Mononuclear cell (primary cell): ENCODE measurements at regions not wholly inside any gene's neighbourhood (a gene's known extent, or its start where the extent isn't known, plus 50 kb on each side); places are given as distances from the start of the nearest gene placed in this dataset.
"Not testable (repeated sequence)": the region's sequence is repeated elsewhere in the genome, so short reads cannot be mapped to it uniquely, and the experiment has no call there.

Experiments used
- H3K27me3 ChIP-seq: 2 replicates; pipeline ENCODE4 v1.6.0; 2011; ENCODE audit warnings: low read length, control low read depth; ENCODE audit not compliant: insufficient read depth
- H3K4me1 ChIP-seq: 2 replicates; pipeline ENCODE4 v1.5.1; 2011; ENCODE audit warnings: mild to moderate bottlenecking, low read length, control low read depth; ENCODE audit not compliant: insufficient read depth
- H3K4me3 ChIP-seq: 2 replicates; pipeline ENCODE4 v1.5.1; 2011; ENCODE audit warnings: mild to moderate bottlenecking, low read length, moderate library complexity
- H3K9me3 ChIP-seq: 2 replicates; pipeline ENCODE4 v1.5.1; 2011; ENCODE audit warnings: low read depth, mild to moderate bottlenecking, control low read depth, low read length

- no peak overlapping the region for H3K4me3 ChIP-seq
- no peaks in the 10 kb centered on the region for H3K9me3 ChIP-seq
- H3K27me3 ChIP-seq = no peaks in the 10 kb centered on the region
- H3K4me1 ChIP-seq = no peaks in the 10 kb centered on the region
These were observed 1744.3 kb upstream of the PIK3C3 start for GRCh38 chr18:40210696-40211095.

GRCh38 chr18:40208958-40209357, 1746.1 kb upstream of the PIK3C3 start:
- no peaks in the 10 kb centered on the region for H3K27me3 ChIP-seq
- no peaks in the 10 kb centered on the region for H3K9me3 ChIP-seq
- no peak overlapping the region for H3K4me3 ChIP-seq
- no peaks in the 10 kb centered on the region for H3K4me1 ChIP-seq

- no peaks in the 10 kb centered on the region for H3K4me1 ChIP-seq
- H3K4me3 ChIP-seq = no peak overlapping the region
- H3K27me3 ChIP-seq = no peaks in the 10 kb centered on the region
- H3K9me3 ChIP-seq = no peaks in the 10 kb centered on the region
These were observed 1757.3 kb upstream of the PIK3C3 start for GRCh38 chr18:40197711-40198110.

GRCh38 chr18:40186677-40187076, 1768.4 kb upstream of the PIK3C3 start:
- H3K27me3 ChIP-seq = no peaks in the 10 kb centered on the region
- no peaks in the 10 kb centered on the region for H3K4me1 ChIP-seq
- no peak overlapping the region for H3K4me3 ChIP-seq
- H3K9me3 ChIP-seq = no peaks in the 10 kb centered on the region

GRCh38 chr18:40179729-40180461, 1775.1 kb upstream of the PIK3C3 start:
- no peaks in the 10 kb centered on the region for H3K4me1 ChIP-seq
- H3K27me3 ChIP-seq = no peaks in the 10 kb centered on the region
- H3K9me3 ChIP-seq = no peaks in the 10 kb centered on the region
- no peak overlapping the region for H3K4me3 ChIP-seq

- Histone ChIP-seq H3K27me3 (no peaks in the 10 kb centered on the region), H3K9me3 (no peaks in the 10 kb centered on the region), H3K4me3 (no peak overlapping the region), H3K4me1 (no peaks in the 10 kb centered on the region)
These were observed 1787.0 kb upstream of the PIK3C3 start for GRCh38 chr18:40168026-40168425.

- Histone ChIP-seq H3K27me3 (no peaks in the 10 kb centered on the region), H3K4me1 (no peaks in the 10 kb centered on the region)
These were observed 1791.8 kb upstream of the PIK3C3 start for GRCh38 chr18:40163254-40163653.

GRCh38 chr18:40160361-40160760, 1794.7 kb upstream of the PIK3C3 start:
- Histone ChIP-seq H3K9me3 (no peaks in the 10 kb centered on the region), H3K4me3 (no peak overlapping the region), H3K4me1 (no peaks in the 10 kb centered on the region), H3K27me3 (no peaks in the 10 kb centered on the region)

More at GRCh38 chr18:40163254-40163653, 1791.8 kb upstream of the PIK3C3 start:
- no peaks in the 10 kb centered on the region for H3K9me3 ChIP-seq
- H3K4me3 ChIP-seq = no peak overlapping the region

GRCh38 chr18:40159141-40160017, 1795.7 kb upstream of the PIK3C3 start:
- H3K4me1 ChIP-seq = no peaks in the 10 kb centered on the region
- H3K27me3 ChIP-seq = no peaks in the 10 kb centered on the region
- no peak overlapping the region for H3K4me3 ChIP-seq
- H3K9me3 ChIP-seq = no peaks in the 10 kb centered on the region

- Histone ChIP-seq H3K27me3 (no peaks in the 10 kb centered on the region), H3K9me3 (no peaks in the 10 kb centered on the region), H3K4me3 (no peak overlapping the region), H3K4me1 (no peaks in the 10 kb centered on the region)
These were observed 1797.9 kb upstream of the PIK3C3 start for GRCh38 chr18:40157120-40157519.

GRCh38 chr18:40152859-40153258, 1802.2 kb upstream of the PIK3C3 start:
- Histone ChIP-seq H3K9me3 (no peaks in the 10 kb centered on the region), H3K4me1 (no peaks in the 10 kb centered on the region), H3K4me3 (no peak overlapping the region), H3K27me3 (no peaks in the 10 kb centered on the region)

- Histone ChIP-seq H3K4me3 (no peak overlapping the region), H3K9me3 (peaks cover 6% of the 10 kb centered on the region), H3K27me3 (no peaks in the 10 kb centered on the region), H3K4me1 (no peaks in the 10 kb centered on the region)
These were observed 1806.1 kb upstream of the PIK3C3 start for GRCh38 chr18:40148960-40149359.

- no peak overlapping the region for H3K4me3 ChIP-seq
- H3K4me1 ChIP-seq = no peaks in the 10 kb centered on the region
- H3K27me3 ChIP-seq = no peaks in the 10 kb centered on the region
- peaks cover 6% of the 10 kb centered on the region for H3K9me3 ChIP-seq
These were observed 1821.8 kb upstream of the PIK3C3 start for GRCh38 chr18:40133253-40133652.

GRCh38 chr18:40132438-40132837, 1822.6 kb upstream of the PIK3C3 start:
- H3K9me3 ChIP-seq, H3K4me1 ChIP-seq, H3K27me3 ChIP-seq, H3K4me3 ChIP-seq: not testable (repeated sequence)

- Histone ChIP-seq H3K4me1 (no peaks in the 10 kb centered on the region), H3K9me3 (peaks cover 3% of the 10 kb centered on the region), H3K4me3 (no peak overlapping the region), H3K27me3 (no peaks in the 10 kb centered on the region)
These were observed 1830.9 kb upstream of the PIK3C3 start for GRCh38 chr18:40124107-40124506.
